SKM-1 (cell line): ENCODE measurements at regions not wholly inside any gene's neighbourhood (a gene's known extent, or its start where the extent isn't known, plus 50 kb on each side); places are given as distances from the start of the nearest gene placed in this dataset.

ENCODE experiments used
- DNase-seq: peaks from one replicate; lab custom pipeline; 2025; ENCODE audit not compliant: unreplicated experiment; lab: John Stamatoyannopoulos, UW

DNA sequence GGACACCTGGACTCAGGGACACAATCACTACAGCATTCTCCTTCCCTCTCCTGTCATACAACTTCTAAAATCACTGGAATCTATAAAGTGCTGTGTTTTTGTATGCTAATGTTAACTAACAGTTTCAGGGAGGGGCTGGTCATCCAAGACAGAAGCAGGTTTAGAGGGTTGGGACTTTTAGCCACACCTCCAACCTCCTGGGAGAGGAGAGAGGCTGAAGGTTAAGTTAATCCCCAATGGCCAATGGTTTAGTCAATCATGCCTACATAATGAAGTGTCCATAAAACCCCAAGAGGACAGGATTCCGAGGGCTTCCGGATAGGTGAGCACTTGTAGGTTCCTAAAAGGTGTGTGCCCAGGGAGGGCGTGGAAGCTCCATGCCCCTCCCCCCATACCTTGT lies 219.3 kb upstream of the CTNNB1 start:
- no peak for DNase-seq

DNA sequence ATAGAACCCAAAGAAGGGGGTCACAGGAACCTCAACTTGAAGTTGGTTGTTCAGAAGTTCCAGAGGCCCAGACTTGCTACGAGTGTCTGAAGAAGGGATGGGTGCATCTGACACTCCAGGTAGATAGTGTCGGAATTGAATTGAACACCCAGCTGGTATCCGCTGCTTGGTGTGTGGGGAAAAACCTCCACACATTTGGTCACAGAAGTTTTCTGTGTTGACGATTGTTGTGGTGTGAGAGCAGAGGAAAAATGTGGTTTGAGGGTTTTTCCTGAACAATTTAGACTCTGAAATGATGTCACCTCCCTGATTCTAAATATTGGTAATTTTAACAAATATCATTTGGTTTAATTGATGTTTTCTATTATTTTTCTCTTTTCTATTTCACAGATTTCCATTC lies 218.8 kb upstream of the CTNNB1 start:
- DNase-seq, result no peak

DNA sequence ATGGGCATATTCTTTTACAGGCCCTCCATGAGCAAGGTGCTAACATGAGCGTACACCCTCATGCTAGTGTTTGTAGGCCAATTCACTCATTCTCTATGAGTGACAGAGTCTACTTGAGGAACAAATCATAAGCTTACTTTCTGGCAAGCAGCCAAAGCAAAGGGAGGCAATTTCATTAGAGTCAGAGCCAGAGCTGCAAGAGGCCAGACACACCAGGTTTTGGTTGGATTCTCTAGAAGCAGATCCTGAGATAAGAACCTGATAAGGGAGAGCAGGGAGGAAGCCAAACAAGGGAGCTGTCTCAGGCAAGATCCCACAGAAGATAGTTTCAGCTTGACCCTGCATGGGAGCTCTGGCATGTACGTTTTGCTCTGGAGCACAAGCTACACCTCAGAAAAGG lies 214.1 kb upstream of the CTNNB1 start:
- DNase-seq, result no peak

DNA sequence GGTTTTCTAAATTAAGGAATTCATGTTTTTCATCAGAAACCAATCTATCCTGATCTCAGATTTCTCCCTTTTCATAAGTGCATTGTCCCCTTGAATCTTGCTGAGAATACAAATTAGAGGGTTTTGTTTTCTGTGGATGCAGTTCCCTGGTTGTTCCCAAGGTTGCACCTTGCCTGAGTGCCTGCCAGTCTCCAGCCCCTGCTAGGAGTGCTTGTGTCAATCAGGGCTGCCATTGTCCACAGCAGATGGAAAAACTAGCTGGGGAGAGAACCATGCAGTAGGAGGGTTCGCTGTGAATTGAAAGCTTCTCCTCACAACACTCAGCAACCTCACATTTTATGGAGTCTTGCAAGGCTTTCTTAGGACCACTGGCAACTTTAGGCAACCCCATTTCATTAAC lies 210.8 kb upstream of the CTNNB1 start:
- DNase-seq, result no peak

DNA sequence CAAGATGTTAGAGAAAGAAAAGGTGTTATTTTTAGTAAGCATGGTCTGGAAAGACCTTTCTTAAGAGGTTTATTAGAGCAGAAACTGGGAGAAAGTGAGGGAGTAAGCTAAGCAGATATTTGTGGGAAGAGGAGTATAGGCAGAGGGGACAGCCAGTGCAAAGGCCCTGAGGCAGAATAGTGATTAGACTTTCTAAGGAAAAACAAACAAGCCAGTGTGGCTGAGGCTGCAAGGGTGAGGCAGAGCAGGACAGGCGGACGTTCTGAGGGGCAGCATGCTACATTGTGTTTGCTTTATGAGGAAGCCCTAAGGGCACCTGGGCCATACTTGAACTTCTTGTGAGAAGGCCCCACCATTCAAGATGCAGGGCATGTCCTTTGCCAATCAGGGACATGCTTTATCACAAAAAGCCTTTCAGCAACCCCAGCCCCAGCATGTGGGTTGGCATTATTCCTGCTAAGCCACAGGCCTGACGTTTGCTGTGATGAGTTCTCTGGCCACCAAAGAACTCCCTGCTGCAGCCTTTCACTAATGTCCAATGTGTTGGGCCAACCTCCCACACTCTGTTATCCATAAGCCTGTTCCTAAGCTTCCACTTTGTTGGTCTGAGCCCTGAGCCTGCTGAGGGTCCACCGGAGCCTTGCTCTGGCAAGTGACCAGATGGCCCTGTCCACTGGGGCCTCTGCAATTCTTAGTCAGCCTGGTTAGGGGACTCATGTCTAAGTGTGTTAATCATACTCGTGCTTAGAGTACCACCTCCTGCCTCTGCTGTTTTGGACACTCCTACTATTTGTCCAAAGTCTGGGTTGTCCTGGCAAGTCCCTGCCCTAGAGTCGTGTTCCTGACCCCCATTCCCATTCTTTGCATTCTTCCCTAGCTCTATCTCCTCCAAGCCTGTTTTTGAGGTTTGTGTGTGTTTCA lies 209.9 kb upstream of the CTNNB1 start:
- no peak for DNase-seq

DNA sequence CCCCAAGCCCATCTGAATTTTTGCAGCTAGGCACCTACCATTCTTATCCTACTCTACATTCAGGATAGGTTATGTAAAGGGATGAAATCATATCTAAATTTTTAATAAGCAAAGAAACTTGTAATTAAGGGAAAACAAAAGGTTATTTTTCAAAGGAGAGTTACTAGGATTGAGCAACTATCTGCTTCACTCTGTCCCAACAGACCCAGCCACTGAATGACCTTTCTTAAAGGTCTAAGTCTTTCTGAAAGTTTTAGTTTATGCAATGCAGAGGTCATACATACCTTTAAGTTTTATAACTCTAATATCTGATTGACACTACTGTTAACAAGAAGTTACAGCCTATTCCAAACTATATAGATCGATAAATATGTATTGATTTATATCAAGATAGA lies 209.2 kb upstream of the CTNNB1 start:
- no peak for DNase-seq

DNA sequence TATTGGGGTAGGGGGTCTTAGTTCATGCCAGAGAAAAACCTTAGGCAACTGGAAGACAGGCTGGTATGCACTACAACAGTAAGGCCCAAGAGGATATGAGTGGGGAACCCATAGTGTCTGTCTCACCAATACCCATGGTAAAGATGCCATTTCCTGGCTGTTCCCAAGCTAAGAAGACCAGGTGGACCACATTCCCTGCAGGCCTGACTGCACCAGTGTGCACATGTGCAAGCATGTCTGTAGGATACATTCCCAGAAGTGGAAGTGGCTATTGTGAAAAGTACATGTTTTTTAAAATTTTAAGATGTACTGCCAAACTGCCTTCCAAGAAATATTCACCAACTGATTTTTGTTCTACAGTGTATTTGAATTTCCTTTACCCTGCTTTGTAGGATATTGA lies 207.3 kb upstream of the CTNNB1 start:
- no peak for DNase-seq

DNA sequence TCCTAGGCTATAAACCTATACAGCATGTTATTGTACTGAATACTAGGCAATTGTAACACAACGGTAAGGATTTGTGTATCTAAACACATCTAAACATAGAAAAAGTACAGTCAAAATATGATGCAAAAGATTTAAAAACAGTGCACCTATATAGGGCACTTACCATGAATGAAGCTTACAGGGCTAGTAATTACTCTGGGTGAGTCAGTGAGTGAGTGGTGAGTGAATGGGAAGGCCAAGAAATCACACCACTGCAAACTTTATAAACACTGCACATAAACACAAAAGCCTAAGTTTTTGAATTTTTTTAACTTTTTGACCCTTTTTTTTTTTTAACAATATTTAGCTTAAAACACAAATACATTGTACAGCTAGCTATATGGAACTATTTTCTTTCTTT lies 204.7 kb upstream of the CTNNB1 start:
- no peak for DNase-seq

DNA sequence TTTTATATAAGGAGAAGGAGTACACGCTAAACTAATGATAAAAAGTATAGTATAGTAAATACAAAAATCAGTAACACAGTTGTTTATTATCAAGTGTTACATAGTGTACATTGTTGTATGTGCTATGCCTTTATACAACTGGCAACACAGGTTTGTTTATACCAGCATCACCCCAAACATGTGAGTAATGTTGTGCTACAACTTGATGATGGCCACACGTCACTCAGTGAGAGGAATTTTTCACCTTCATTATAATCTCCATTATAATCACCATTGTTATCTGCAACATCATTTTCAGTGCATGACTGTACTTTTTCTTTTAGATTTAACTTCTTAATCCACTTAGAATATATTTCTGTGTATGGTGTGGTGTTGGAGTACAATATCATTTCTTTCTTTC lies 204.0 kb upstream of the CTNNB1 start:
- no peak for DNase-seq

DNA sequence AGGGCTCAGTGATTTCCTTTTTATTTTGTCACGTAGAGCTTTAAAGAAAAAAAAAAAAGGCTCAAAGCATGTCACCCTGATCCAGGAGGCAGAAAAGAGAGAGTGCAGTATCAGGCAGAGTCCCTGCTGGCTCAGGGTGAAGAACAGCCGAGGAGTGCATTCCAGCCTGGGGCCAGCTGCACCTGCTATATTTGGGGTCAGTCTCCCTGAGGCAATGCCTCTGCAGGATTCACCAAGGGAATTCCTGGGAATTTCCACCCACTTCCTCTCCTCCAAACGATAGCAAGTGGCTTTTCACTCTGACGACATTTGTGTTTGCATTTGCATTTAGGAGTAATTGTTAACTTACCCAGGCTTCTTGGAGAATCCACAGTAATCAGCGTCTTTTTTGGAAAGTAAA lies 202.9 kb upstream of the CTNNB1 start:
- DNase-seq, result no peak

DNA sequence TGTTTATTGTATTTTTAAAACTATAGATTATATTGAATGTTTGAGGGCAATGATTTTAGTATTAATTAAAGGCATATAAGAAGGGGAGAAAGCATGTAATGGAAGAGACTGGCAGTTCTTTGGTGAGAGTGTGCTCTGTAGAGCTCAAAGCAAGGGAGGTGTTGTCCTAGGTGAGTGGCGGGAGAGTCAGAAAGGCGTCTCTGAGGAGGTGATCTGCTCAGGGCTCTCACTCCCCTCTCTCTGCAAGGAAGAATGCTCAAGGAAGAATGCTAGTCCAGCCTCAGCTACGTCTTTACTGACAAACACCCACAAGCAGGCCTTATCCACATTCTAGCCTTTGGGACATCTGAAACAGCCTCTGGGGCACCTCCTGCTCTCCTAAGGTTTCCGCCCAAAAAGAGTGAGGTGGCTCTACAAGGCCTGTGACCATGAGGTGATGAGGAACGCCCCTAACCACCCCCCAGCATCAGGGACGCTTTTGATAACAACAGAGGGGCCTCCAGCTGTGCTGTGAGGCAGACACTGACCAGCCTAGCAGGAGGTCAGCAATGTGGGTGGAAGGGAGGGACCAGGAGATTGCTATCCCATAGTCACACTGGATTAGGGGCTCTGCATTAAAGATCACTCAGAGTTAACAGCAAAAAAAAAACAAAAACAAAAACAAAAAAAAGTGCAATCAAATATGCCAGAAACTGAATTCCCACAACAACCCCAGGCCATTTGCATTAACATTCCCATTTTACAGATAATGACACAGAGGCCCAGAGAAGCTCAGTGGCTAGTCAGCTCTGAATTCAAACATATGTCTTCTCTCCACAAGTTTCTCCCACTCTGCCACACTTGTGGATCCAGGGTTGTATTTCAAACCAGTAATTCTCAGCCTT lies 202.2 kb upstream of the CTNNB1 start:
- DNase-seq, result no peak

DNA sequence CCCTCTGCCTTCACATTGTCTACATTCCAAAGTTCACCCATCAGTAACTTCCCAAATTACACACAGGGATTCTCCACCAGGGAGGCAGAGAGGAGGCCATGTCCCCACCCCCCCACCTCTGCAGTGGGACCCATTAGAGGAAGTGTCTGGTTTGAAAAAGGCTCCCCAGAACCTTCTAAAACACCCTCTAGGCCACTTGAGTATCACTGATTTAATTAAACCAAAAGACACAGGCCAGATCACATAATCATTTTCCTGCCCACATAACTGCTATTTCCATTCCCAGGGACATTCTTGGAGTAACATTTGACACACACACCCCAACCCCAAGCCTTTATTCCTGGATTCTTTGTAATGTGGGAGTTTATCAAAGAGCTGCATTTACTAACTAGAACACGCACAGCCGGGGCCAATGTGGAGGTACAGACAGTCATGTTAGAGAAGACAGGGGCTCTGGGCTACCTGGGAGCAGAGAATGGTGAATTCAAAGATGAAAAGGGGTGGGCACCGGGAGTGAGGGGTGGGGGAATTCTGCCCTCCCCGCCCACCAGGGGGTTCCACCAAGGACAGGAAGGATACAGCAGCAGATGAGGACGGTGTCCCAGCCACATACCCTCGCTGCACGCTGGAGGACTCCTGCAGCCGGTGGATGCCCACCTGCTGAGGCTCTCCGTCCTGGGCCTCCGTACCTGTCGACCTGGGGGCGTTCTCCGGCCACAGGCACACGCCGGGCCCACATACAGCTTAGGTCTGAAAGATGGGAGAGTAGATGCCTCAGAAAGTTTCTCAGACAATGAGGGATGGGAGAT lies 201.4 kb upstream of the CTNNB1 start:
- DNase-seq, result no peak

DNA sequence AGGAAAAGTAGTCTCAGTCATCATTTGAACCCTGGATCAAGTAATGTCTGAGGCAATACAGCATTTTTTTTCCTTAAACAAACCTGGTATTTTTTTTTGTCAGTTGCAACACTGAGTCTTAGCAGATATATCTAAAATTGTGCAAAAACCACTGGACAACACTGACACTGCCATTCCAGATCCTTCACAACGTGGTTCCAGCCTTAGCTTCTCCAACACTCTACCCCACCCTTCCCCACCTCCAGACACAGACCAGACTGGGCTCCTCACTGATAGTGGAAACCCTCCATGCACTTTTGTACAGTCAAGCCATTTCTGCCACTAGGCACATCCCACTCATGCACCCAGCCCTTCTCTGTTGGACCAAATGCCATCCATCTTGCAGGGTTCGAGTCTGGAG lies 199.6 kb upstream of the CTNNB1 start:
- no peak for DNase-seq

DNA sequence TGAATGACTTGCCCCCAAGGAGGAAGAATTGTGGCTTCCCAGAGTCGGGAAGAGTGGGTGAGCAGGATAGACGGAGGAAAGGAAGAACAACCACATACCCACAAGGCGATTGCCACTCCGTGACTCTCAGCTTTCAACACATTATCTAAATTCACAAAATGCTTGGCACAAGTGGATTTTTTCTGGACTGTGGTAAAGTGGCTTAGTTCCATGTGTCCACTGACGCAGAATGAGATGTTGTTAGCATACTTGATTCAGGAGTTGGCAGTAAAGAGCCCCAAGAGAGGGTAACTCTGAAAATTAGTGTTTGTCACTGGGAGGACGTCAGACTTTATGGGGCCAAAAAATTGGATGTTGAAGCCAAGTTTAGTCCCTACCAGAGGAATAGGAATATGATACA lies 198.8 kb upstream of the CTNNB1 start:
- no peak for DNase-seq

DNA sequence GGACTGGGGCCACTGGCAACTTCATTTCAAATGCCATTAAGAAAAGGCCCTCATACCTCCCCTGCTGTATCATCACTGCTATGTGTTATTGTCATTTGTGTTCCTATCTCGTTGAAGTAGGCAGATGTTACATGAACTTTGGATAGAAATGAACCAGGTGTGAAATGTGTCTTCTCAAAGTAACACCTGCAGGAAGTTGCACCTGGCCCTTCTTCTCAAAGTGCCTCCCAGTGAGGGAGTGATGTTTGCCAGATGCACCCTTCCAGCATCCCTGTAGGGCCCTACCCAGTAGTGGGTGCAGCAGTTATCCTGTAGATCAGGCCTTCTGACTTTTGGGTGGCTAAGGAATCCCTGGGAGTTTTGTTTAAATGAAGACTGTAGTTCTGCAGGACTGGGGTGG lies 197.7 kb upstream of the CTNNB1 start:
- no peak for DNase-seq

DNA sequence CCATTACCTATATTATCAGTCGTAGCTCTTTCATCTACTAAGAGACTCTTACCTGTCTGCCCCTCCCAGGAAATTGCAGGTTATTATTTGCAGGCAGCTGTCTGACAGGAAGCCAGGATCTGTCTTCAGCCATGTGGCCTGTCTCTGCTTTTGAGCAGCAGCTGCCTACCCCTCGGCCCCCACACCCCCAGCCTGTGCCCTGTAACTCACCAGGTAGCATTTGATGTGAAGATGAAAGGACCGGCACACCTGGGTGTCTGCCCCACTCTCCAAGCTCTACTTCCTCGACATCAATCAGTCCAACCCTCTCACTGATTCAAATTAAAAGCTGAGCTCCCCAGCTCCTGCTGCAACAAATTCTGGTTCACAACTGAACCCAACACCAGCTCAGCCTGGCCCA lies 197.2 kb upstream of the CTNNB1 start:
- DNase-seq, result no peak

DNA sequence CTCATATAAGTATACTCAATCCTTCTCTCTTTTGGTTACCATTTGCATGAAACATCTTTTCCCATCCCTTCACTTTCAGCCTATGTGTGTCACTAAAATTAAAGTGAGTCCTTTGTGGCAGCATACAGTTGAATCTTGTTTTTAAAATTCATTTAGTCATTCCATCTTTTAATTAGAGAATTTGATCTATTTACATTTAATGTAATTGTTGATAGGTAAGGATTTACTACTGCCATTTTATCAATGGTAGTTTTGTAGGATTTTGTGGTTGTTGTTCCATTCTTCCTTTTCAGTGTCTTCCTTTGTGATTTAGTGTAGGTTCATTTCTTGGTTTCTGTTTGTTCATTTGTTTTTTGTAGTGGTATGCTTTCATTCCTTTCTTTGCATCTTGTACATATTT lies 191.9 kb upstream of the CTNNB1 start:
- no peak for DNase-seq

DNA sequence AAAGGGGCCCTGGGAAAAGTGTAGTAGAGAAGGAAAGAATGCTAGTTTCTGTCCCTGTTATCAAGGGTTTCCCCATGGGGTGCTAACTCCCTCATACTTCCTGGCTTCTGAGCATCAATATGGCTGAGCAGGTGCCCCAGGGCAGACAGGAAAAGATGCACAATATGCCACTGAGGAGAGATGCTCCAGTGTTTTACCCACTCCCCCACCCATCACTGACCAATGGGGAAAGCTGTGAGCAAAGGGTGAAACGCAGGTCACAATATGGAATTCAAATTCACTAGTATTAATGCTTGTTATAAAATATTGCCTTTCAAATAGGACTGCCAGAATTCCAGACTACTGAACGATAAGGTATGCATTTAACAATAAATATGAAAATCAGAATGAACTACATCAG lies 187.5 kb upstream of the CTNNB1 start:
- DNase-seq, result no peak

DNA sequence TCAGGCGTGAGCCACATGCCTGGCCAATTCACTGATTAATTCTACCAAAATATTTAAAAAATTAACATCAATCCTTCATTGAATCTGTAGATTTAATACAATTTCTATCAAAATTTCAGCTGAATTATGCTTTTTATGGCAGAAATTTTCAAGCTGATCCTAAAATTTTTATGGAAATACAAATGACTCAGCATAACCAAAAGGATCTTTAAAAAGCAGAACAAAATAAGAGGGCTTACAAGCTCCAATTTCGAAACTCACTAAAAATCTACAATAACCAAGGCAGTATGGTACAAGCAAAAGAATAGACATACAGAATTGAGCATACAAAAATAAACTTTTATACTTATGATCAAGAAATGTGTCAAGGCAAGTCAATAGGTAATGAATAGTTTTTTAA lies 180.4 kb upstream of the CTNNB1 start:
- no peak for DNase-seq

DNA sequence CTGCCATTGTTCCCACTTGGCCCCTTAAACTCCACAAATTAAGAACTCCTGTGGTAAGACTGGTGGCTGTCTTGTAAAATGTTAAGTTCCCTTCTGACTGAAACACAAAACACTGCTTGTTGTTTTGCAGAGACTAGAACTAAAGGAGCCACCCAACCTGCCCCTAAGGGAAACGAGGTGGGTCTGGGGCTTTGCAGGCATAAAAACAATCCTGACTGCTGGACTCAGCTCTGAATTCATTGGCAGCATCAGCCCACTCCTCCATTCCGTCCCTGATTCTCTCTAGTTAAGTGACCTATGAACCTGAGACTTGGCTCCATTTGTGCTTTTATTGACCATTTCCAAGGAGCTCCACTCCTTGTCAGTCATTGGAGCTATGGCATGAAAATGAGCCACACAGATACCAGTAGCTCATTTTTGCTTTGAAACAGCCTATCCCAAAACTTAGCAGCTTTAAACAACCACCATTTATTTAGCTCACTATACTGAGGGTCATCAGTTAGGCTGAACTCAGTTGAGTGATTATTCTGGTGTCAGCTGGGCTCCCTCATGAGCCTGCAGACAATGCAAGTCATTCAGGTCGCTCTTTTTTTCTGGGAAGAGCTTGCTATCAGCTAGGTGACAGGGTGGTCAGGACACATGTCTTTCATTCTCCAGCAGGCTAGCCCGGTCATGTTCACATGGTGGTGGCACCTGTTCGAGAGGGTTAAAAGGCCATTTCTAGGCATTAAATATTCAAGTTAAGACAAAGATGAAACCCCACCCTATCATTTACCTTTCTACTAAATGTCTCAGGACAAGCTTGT lies 175.1 kb upstream of the CTNNB1 start:
- no peak for DNase-seq
